ENCODE measurements at regions not wholly inside any gene's neighbourhood (a gene's known extent, or its start where the extent isn't known, plus 50 kb on each side); places are given as distances from the start of the nearest gene placed in this dataset.
"Not testable (repeated sequence)": the region's sequence is repeated elsewhere in the genome, so short reads cannot be mapped to it uniquely, and the experiment has no call there.

DNA sequence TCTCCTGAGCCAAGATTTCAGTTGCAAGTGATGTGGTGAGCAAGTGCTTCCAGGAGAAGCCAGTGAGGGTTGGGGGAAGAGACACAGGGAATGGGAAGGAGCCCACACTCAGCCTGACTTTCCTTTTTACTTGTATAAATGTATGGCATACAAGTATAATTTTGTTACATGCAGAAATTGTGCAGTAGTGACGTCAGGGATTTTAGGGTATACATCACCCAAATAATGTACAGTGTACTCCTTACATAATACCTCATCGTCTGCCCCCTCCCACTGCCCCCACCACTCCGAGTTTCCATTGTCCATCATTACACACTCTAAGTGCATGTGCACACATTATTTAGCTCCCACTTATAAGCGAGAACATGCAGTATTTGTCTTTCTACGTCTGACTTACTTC lies 68.7 kb upstream of the GBA3 start:
- BruUV-seq (replicated peaks); CTCF ChIA-PET; DNase-seq; H3K4me1 Mint-ChIP-seq (ENCODE audit: low read depth, unreplicated experiment); H3K36me3 Mint-ChIP-seq (ENCODE audit: insufficient read depth, unreplicated experiment); H3K4me3 Mint-ChIP-seq (ENCODE audit: low read depth, unreplicated experiment); H3K27me3 Mint-ChIP-seq (ENCODE audit: unreplicated experiment); H3K9me3 Mint-ChIP-seq (ENCODE audit: low read depth, unreplicated experiment); H3K27ac Mint-ChIP-seq (ENCODE audit: unreplicated experiment); intact Hi-C loops (cut with micrococcal nuclease; ENCODE audit: unreplicated experiment): not testable (repeated sequence)

DNA sequence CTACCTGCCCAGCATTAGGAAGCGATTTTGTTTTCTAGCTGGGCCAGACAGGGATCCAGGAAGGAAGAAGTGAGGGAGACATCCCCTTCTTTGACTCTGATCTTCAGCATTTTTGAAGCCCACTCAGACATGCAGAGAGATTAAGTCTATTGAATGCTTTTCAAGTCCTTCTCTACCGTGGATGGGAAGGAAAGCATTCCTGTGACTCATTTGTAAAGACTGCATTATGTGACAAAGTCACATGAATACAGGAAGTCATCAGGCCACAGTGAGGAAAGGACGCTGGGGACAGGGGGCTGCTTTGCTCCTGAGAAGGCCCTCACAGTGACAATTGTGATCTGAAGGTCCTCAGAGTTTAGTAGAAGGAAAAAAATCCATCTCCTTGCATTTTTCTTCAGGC lies 67.4 kb upstream of the GBA3 start:
- Mint-ChIP-seq H3K27me3 (ENCODE audit: unreplicated experiment) (no peaks in the 10 kb centered on the region), H3K4me1 (ENCODE audit: low read depth, unreplicated experiment) (no peaks in the 10 kb centered on the region), H3K4me3 (ENCODE audit: low read depth, unreplicated experiment) (no peak overlapping the region), H3K36me3 (ENCODE audit: insufficient read depth, unreplicated experiment) (no peaks in the 10 kb centered on the region), H3K27ac (ENCODE audit: unreplicated experiment) (no peak overlapping the region), H3K9me3 (ENCODE audit: low read depth, unreplicated experiment) (no peaks in the 10 kb centered on the region)
- DNase-seq = no peak
- intact Hi-C loops (cut with micrococcal nuclease; ENCODE audit: unreplicated experiment) = no loop called here
- no TSS peak for BruUV-seq (replicated peaks)
- CTCF ChIA-PET = no interaction called here
- TF ChIP-seq, protein P1, sequence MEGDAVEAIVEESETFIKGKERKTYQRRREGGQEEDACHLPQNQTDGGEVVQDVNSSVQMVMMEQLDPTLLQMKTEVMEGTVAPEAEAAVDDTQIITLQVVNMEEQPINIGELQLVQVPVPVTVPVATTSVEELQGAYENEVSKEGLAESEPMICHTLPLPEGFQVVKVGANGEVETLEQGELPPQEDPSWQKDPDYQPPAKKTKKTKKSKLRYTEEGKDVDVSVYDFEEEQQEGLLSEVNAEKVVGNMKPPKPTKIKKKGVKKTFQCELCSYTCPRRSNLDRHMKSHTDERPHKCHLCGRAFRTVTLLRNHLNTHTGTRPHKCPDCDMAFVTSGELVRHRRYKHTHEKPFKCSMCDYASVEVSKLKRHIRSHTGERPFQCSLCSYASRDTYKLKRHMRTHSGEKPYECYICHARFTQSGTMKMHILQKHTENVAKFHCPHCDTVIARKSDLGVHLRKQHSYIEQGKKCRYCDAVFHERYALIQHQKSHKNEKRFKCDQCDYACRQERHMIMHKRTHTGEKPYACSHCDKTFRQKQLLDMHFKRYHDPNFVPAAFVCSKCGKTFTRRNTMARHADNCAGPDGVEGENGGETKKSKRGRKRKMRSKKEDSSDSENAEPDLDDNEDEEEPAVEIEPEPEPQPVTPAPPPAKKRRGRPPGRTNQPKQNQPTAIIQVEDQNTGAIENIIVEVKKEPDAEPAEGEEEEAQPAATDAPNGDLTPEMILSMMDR (IDR thresholded peaks at IDR 0.05; ENCODE audit: unreplicated experiment) = no peak

DNA sequence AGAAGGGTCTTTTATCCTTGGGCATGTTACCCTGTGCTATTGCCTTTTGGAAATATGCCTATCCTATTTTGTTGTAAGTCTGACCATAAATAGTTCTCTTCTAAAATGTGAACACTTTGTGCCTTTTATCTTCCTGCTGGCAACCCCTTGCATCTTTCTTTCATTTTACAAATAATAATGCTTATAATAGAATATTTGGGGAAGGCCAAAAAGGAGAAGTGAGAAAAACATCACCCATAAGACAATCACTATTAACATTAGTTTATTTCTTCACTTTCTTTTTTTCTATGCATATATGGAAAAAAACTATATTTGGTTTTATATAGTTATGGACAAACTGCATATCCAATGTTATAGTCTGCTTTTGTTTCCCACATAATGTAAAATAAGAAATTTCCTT lies 64.9 kb upstream of the GBA3 start:
- H3K4me1 Mint-ChIP-seq (ENCODE audit: low read depth, unreplicated experiment); H3K27ac Mint-ChIP-seq (ENCODE audit: unreplicated experiment); H3K36me3 Mint-ChIP-seq (ENCODE audit: insufficient read depth, unreplicated experiment); H3K27me3 Mint-ChIP-seq (ENCODE audit: unreplicated experiment); DNase-seq; H3K4me3 Mint-ChIP-seq (ENCODE audit: low read depth, unreplicated experiment); BruUV-seq (replicated peaks); H3K9me3 Mint-ChIP-seq (ENCODE audit: low read depth, unreplicated experiment); intact Hi-C loops (cut with micrococcal nuclease; ENCODE audit: unreplicated experiment); CTCF ChIA-PET: not testable (repeated sequence)

DNA sequence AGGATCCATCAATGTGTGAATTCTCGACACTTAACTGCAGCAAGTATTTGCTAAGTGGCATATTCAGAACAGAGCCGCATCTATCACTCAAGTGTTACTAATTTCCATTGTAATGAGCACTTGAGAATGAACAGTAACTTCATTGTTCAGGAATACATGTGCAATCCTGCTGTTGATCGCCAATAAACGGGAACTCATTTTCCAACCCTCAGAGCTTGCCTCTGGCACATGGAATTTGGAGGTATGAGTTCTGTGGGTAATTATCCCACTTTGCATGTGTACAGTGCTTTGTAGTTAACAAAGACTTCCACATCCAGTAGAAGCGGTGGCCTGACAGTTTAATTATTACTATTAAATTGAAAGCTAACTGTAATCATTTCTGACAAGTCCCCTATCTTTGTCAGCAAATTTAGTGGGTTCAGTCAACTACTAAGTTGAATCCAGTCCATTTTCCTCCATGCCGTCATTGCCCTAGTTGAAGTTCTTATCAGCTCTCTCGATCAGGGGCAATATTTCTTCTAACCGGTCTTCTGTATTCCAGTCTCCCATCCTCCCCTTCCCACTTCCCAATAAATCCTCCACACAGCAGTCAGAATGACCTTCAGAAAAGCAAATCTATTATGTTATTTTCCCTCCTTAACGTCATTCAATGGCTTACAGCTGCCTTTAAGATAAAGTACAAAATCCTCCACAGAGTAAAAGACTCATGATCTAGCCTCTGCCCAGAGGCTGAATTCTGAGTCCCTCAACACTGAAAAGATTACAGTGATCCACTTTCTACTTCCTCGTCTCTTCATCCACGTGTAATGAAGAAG lies 62.4 kb upstream of the GBA3 start:
- CTCF ChIA-PET; H3K4me3 Mint-ChIP-seq (ENCODE audit: low read depth, unreplicated experiment); H3K27ac Mint-ChIP-seq (ENCODE audit: unreplicated experiment); H3K27me3 Mint-ChIP-seq (ENCODE audit: unreplicated experiment); H3K36me3 Mint-ChIP-seq (ENCODE audit: insufficient read depth, unreplicated experiment); H3K4me1 Mint-ChIP-seq (ENCODE audit: low read depth, unreplicated experiment); intact Hi-C loops (cut with micrococcal nuclease; ENCODE audit: unreplicated experiment); H3K9me3 Mint-ChIP-seq (ENCODE audit: low read depth, unreplicated experiment); BruUV-seq (replicated peaks); DNase-seq: not testable (repeated sequence)

DNA sequence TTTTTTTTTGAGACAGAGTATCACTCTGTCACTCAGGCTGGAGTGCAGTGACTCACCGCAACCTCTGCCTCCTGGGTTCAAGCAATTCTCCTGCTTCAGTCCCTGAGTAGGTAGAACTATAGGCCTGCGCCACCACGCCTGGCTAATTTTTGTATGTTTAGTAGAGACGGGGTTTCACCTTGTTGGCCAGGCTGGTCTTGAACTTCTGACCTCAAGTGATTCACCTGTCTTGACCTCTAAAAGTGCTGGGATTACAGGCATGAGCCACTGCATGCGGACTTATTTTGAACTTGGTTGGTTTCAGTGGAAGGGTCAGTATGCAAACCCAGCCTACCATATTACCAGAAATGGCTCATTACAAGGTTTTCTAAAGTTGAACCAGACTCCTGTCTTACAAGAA lies 61.6 kb upstream of the GBA3 start:
- BruUV-seq (replicated peaks); H3K4me1 Mint-ChIP-seq (ENCODE audit: low read depth, unreplicated experiment); intact Hi-C loops (cut with micrococcal nuclease; ENCODE audit: unreplicated experiment); H3K9me3 Mint-ChIP-seq (ENCODE audit: low read depth, unreplicated experiment); H3K4me3 Mint-ChIP-seq (ENCODE audit: low read depth, unreplicated experiment); H3K36me3 Mint-ChIP-seq (ENCODE audit: insufficient read depth, unreplicated experiment); H3K27me3 Mint-ChIP-seq (ENCODE audit: unreplicated experiment); CTCF ChIA-PET; DNase-seq; H3K27ac Mint-ChIP-seq (ENCODE audit: unreplicated experiment): not testable (repeated sequence)

DNA sequence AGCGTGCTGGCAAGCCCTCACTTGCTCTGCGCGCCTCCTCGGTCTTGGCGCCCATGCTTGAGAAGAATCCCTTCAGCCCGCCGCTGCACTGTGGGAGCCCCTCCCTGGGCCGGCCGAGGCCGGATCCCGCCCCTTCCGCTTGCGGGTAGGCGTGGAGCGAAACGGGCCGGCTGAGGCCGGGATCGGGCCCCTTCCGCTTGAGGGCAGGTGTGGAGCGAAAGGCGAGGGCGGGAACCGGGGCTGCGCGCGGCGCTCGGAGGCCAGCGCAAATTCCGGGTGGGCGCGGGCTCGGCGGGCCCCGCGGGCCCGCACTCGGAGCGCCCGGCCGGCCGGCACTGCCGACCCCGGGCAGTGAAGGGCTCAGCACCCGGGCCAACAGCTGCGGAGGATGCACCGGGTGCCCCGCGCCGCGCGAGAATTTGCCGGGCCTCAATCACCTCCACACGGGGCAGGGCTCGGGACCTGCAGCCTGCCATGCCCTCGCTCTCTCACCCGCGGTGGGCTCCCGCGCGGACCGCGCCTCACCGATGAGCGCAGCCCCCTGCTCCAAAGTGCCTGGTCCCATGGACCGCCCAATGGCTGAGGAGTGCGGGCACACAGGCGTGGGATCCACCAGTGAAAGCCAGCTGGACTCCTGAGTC lies 58.1 kb upstream of the GBA3 start:
- TF ChIP-seq, protein P1 (IDR thresholded peaks at IDR 0.05; ENCODE audit: unreplicated experiment) = no peak
- no peaks in the 10 kb centered on the region for H3K4me1 Mint-ChIP-seq (ENCODE audit: low read depth, unreplicated experiment)
- CTCF ChIA-PET = no interaction called here
- no TSS peak for BruUV-seq (replicated peaks)
- no peaks in the 10 kb centered on the region for H3K27me3 Mint-ChIP-seq (ENCODE audit: unreplicated experiment)
- H3K4me3 Mint-ChIP-seq (ENCODE audit: low read depth, unreplicated experiment) = no peak overlapping the region
- no peaks in the 10 kb centered on the region for H3K36me3 Mint-ChIP-seq (ENCODE audit: insufficient read depth, unreplicated experiment)
- DNase-seq = no peak
- intact Hi-C loops (cut with micrococcal nuclease; ENCODE audit: unreplicated experiment) = no loop called here
- no peaks in the 10 kb centered on the region for H3K9me3 Mint-ChIP-seq (ENCODE audit: low read depth, unreplicated experiment)
- H3K27ac Mint-ChIP-seq (ENCODE audit: unreplicated experiment) = no peak overlapping the region

DNA sequence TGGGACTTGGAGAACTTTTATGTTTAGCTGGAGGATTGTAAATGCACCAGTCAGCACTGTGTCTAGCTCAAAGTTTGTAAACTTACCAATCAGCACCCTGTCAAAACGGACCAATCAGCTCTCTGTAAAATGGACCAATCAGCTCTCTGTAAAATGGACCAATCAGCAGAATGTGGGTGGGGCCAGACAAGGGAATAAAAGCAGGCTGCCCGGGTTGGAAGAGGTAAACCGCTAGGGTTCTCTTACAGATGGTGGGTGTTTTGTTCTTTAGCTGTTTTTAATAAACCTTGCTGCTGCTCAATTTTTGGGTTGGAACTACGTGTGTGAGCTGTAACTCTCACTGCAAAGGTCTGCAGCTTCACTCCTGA lies 57.6 kb upstream of the GBA3 start:
- intact Hi-C loops (cut with micrococcal nuclease; ENCODE audit: unreplicated experiment); H3K27me3 Mint-ChIP-seq (ENCODE audit: unreplicated experiment); CTCF ChIA-PET; BruUV-seq (replicated peaks); DNase-seq; H3K36me3 Mint-ChIP-seq (ENCODE audit: insufficient read depth, unreplicated experiment); H3K4me3 Mint-ChIP-seq (ENCODE audit: low read depth, unreplicated experiment); H3K9me3 Mint-ChIP-seq (ENCODE audit: low read depth, unreplicated experiment); H3K27ac Mint-ChIP-seq (ENCODE audit: unreplicated experiment); H3K4me1 Mint-ChIP-seq (ENCODE audit: low read depth, unreplicated experiment): not testable (repeated sequence)
